ENCODE measurements at regions not wholly inside any gene's neighbourhood (a gene's known extent, or its start where the extent isn't known, plus 50 kb on each side); places are given as distances from the start of the nearest gene placed in this dataset.

DNA sequence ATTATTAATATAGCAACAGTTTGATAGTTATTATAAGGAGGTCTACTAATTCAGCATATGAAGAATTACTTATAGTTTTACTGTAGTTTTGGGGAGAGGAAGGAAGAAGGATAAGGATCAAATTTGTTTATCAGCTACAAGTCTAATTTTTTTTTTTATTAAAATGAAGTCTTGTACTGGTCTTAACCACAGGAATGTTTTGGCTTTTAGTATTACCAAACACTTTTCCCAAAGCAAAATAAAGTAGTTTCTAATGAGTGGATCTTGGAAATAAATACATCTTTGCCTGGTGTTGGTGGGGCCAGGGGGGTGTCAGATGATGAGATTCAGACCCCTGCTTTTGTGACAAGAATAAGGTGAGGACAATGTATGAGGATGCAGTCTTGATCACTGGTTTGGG is 57.2 kb upstream of the ZDHHC17 start:
- Histone ChIP-seq H3K4me1 (ENCODE audit: control insufficient read depth in 2 of 2, insufficient read depth in 2 of 2, low read length in 2 of 2) (peaks cover 2 to 4% of the 10 kb centered on the region in 2 donors), H3K9me3 (ENCODE audit: control insufficient read depth in 2 of 2, insufficient read depth in 1 of 2, low read length in 1 of 2) (no peaks in the 10 kb centered on the region), H3K4me3 (ENCODE audit: low read length in 2 of 2) (no peak overlapping the region), H3K27me3 (ENCODE audit: control insufficient read depth in 2 of 2, insufficient read depth in 1 of 2, low read length in 1 of 2) (no peaks in the 10 kb centered on the region), H3K36me3 (ENCODE audit: control insufficient read depth in 2 of 2, insufficient read depth in 2 of 2, low read length in 1 of 2) (no peaks in the 10 kb centered on the region), H3K27ac (ENCODE audit: low read depth in 1 of 2, low read length in 1 of 2) (no peak overlapping the region)
- DNase-seq (ENCODE audit: low read depth in 6 of 9, low spot score in 9 of 9) = no peak

- Histone ChIP-seq H3K9me3 (ENCODE audit: control insufficient read depth in 2 of 2, insufficient read depth in 1 of 2, low read length in 1 of 2) (no peaks in the 10 kb centered on the region), H3K4me1 (ENCODE audit: control insufficient read depth in 2 of 2, insufficient read depth in 2 of 2, low read length in 2 of 2) (peaks cover 2 to 4% of the 10 kb centered on the region in 2 donors), H3K36me3 (ENCODE audit: control insufficient read depth in 2 of 2, insufficient read depth in 2 of 2, low read length in 1 of 2) (no peaks in the 10 kb centered on the region), H3K4me3 (ENCODE audit: low read length in 2 of 2) (no peak overlapping the region), H3K27me3 (ENCODE audit: control insufficient read depth in 2 of 2, insufficient read depth in 1 of 2, low read length in 1 of 2) (no peaks in the 10 kb centered on the region), H3K27ac (ENCODE audit: low read depth in 1 of 2, low read length in 1 of 2) (no peak overlapping the region)
- 94% methylated on average over 4 of the region's 4 CpGs for WGBS
- no peak for DNase-seq (ENCODE audit: low read depth in 6 of 9, low spot score in 9 of 9)
Observed at GRCh38 chr12:76707772-76708171, 56.1 kb upstream of the ZDHHC17 start.

- 53% methylated on average over 2 of the region's 2 CpGs for WGBS
- H3K4me3 ChIP-seq (ENCODE audit: low read length in 2 of 2) = no peak overlapping the region
- no peaks in the 10 kb centered on the region for H3K9me3 ChIP-seq (ENCODE audit: control insufficient read depth in 2 of 2, insufficient read depth in 1 of 2, low read length in 1 of 2)
- peaks cover 2 to 4% of the 10 kb centered on the region in 2 donors for H3K4me1 ChIP-seq (ENCODE audit: control insufficient read depth in 2 of 2, insufficient read depth in 2 of 2, low read length in 2 of 2)
- no peak overlapping the region for H3K27ac ChIP-seq (ENCODE audit: low read depth in 1 of 2, low read length in 1 of 2)
- DNase-seq (ENCODE audit: low read depth in 6 of 9, low spot score in 9 of 9) = no peak
- no peaks in the 10 kb centered on the region for H3K36me3 ChIP-seq (ENCODE audit: control insufficient read depth in 2 of 2, insufficient read depth in 2 of 2, low read length in 1 of 2)
- no peaks in the 10 kb centered on the region for H3K27me3 ChIP-seq (ENCODE audit: control insufficient read depth in 2 of 2, insufficient read depth in 1 of 2, low read length in 1 of 2)
Observed at GRCh38 chr12:76708296-76708695, 55.6 kb upstream of the ZDHHC17 start.

DNA sequence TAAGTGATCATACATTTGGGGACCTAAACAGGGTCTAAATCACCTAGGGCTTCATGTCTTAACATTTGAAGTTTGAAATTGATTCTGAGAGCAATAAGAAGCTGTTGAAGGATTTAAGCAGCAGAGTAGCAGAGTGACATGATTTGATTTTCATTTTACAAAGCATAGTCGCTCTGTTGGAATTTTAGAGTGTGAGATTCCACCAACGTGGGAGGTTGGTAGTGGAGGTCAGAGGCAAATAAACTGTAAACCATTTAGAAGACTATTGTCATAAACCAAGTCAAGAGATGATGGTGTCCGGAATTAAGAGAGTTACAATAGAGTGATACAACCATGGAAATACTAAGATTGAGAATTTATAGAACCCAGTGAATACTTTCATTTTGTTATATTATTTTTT is 52.7 kb upstream of the ZDHHC17 start:
- no peak for DNase-seq (ENCODE audit: low read depth in 6 of 9, low spot score in 9 of 9)
- 96% methylated on average over 3 of the region's 3 CpGs for WGBS
- H3K9me3 ChIP-seq (ENCODE audit: control insufficient read depth in 2 of 2, insufficient read depth in 1 of 2, low read length in 1 of 2) = no peaks in the 10 kb centered on the region
- no peak overlapping the region for H3K4me3 ChIP-seq (ENCODE audit: low read length in 2 of 2)
- no peaks in the 10 kb centered on the region for H3K27me3 ChIP-seq (ENCODE audit: control insufficient read depth in 2 of 2, insufficient read depth in 1 of 2, low read length in 1 of 2)
- H3K36me3 ChIP-seq (ENCODE audit: control insufficient read depth in 2 of 2, insufficient read depth in 2 of 2, low read length in 1 of 2) = no peaks in the 10 kb centered on the region
- H3K27ac ChIP-seq (ENCODE audit: low read depth in 1 of 2, low read length in 1 of 2) = no peak overlapping the region
- no peaks in the 10 kb centered on the region for H3K4me1 ChIP-seq (ENCODE audit: control insufficient read depth in 2 of 2, insufficient read depth in 2 of 2, low read length in 2 of 2)

DNA sequence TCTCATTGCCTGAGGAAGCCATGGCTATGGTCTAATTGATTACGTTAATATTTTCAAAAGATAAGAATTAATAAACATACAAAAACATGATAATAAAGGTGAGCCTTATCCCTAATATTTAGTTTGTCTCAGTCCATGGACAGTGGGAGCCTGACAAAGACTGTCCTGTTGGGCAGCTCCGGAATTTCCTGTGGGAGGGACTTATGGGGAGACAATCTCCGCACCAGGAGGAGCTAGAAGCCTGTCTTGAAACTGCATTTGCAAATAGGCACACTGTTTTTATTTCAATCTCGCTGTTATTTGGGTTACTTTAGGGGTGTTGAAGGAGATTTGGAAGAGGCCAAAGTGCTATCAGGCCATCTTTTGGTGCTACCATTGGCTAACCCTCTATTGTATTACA is 50.8 kb upstream of the ZDHHC17 start:
- Histone ChIP-seq H3K27ac (ENCODE audit: low read depth in 1 of 2, low read length in 1 of 2) (no peak overlapping the region), H3K4me3 (ENCODE audit: low read length in 2 of 2) (no peak overlapping the region), H3K9me3 (ENCODE audit: control insufficient read depth in 2 of 2, insufficient read depth in 1 of 2, low read length in 1 of 2) (no peaks in the 10 kb centered on the region), H3K36me3 (ENCODE audit: control insufficient read depth in 2 of 2, insufficient read depth in 2 of 2, low read length in 1 of 2) (no peaks in the 10 kb centered on the region), H3K27me3 (ENCODE audit: control insufficient read depth in 2 of 2, insufficient read depth in 1 of 2, low read length in 1 of 2) (no peaks in the 10 kb centered on the region), H3K4me1 (ENCODE audit: control insufficient read depth in 2 of 2, insufficient read depth in 2 of 2, low read length in 2 of 2) (no peaks in the 10 kb centered on the region)
- no peak for DNase-seq (ENCODE audit: low read depth in 6 of 9, low spot score in 9 of 9)
- WGBS = 95% methylated on average over 4 of the region's 4 CpGs

GRCh38 chr12:76713986-76714385 is 49.9 kb upstream of the ZDHHC17 start:
- H3K27me3 ChIP-seq (ENCODE audit: control insufficient read depth in 2 of 2, insufficient read depth in 1 of 2, low read length in 1 of 2) = no peaks in the 10 kb centered on the region
- H3K4me3 ChIP-seq (ENCODE audit: low read length in 2 of 2) = no peak overlapping the region
- no peaks in the 10 kb centered on the region for H3K4me1 ChIP-seq (ENCODE audit: control insufficient read depth in 2 of 2, insufficient read depth in 2 of 2, low read length in 2 of 2)
- DNase-seq (ENCODE audit: low read depth in 6 of 9, low spot score in 9 of 9) = no peak
- no peak overlapping the region for H3K27ac ChIP-seq (ENCODE audit: low read depth in 1 of 2, low read length in 1 of 2)
- no peaks in the 10 kb centered on the region for H3K36me3 ChIP-seq (ENCODE audit: control insufficient read depth in 2 of 2, insufficient read depth in 2 of 2, low read length in 1 of 2)
- no peaks in the 10 kb centered on the region for H3K9me3 ChIP-seq (ENCODE audit: control insufficient read depth in 2 of 2, insufficient read depth in 1 of 2, low read length in 1 of 2)

Measured in thymus (tissue), 11 donors.